GM19452 (cell line): ENCODE measurements at regions not wholly inside any gene's neighbourhood (a gene's known extent, or its start where the extent isn't known, plus 50 kb on each side); places are given as distances from the start of the nearest gene placed in this dataset.

Source experiments
- ATAC-seq: cut with Tn5 transposase; IDR thresholded peaks from one replicate; pipeline ENCODE4 v1.9.1; 2021; ENCODE audit not compliant: unreplicated experiment

DNA sequence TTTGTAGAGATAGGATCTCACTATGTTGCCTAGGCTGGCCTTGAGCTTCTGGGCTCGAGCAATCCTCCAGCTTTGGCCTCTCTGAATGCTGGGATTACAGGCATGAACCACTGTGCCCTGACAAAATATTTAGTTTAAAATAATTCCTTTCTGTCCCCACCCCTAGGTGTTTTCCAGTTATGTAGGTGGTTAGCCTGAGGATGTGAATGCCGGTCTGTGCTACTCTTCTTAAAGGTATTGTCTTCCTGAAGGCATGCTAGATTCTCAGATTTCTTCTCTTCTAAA lies 56.7 kb upstream of the BASP1 start:
- ATAC-seq: no peak

- ATAC-seq: no peak
Observed at GRCh38 chr5:17161662-17162061, 55.8 kb upstream of the BASP1 start.

- ATAC-seq: no peak
Observed at GRCh38 chr5:17163221-17163620, 54.2 kb upstream of the BASP1 start.

DNA sequence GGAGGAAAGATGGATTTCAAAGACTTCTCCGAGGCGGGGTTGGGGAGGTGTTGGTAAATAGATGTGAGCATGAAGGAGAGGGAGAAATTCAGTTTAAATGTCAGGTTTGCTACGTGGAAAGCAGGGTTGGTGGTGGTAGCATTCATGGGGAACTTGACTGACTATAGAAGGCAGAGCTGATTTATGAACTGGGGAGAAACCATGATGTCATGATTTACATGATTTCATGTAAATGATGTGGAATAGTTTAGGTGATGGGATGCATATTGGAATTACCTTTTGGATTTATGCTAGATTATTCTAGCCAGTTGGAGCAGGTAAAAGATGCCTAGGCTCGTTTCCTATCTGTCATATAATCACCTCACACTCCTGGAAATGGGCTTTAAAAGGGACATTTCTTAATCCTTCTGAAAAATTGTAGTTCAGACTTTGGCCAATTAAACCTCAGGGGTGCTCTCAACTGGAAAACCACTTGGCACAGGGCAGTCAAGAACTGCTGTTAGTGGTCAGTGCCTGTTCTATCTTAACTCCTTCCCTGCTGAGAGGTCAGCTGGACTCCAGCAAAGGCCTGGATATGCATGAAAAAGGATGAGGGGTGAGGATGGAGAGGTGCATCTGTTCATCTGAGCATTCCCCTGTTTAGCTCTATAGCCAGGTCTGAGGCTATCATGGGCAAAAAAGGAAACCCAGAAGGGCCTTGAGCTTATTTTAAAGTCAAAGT lies 50.1 kb upstream of the BASP1 start:
- no peak for ATAC-seq
